GM21515 (cell line): ENCODE measurements at regions not wholly inside any gene's neighbourhood (a gene's known extent, or its start where the extent isn't known, plus 50 kb on each side); places are given as distances from the start of the nearest gene placed in this dataset.
A peak's percentile ranks its signal among the peaks of the same experiment; 100 is the strongest.
"Not testable (repeated sequence)": the region's sequence is repeated elsewhere in the genome, so short reads cannot be mapped to it uniquely, and the experiment has no call there.

Experiments
- ATAC-seq: cut with Tn5 transposase; IDR thresholded peaks from one replicate; pipeline ENCODE4 v1.9.1; 2021; ENCODE audit not compliant: unreplicated experiment

- peak; percentile 89 for ATAC-seq
These were observed 50.1 kb upstream of the ACSL4 start for GRCh38 chrX:109782994-109783700.

GRCh38 chrX:109783701-109784079 lies 50.6 kb upstream of the ACSL4 start:
- no peak for ATAC-seq

- ATAC-seq: no peak
These were observed 52.0 kb upstream of the ACSL4 start for GRCh38 chrX:109785053-109785452.

GRCh38 chrX:109790511-109790910 lies 57.5 kb upstream of the ACSL4 start:
- not testable (repeated sequence) for ATAC-seq

GRCh38 chrX:109793191-109793590 lies 60.1 kb upstream of the ACSL4 start:
- no peak for ATAC-seq

- no peak for ATAC-seq
These were observed 62.6 kb upstream of the ACSL4 start for GRCh38 chrX:109795682-109796081.

- ATAC-seq: no peak
These were observed 64.4 kb upstream of the ACSL4 start for GRCh38 chrX:109797311-109797975.

- ATAC-seq: no peak
These were observed 79.2 kb upstream of the ACSL4 start for GRCh38 chrX:109812236-109812635.

- no peak for ATAC-seq
These were observed 80.2 kb upstream of the ACSL4 start for GRCh38 chrX:109813236-109813635.

GRCh38 chrX:109818976-109819375 lies 85.9 kb upstream of the ACSL4 start:
- no peak for ATAC-seq

GRCh38 chrX:109822861-109823260 lies 89.8 kb upstream of the ACSL4 start:
- no peak for ATAC-seq

- ATAC-seq: no peak
These were observed 94.1 kb upstream of the ACSL4 start for GRCh38 chrX:109826954-109827708.

- no peak for ATAC-seq
These were observed 94.7 kb upstream of the ACSL4 start for GRCh38 chrX:109827772-109828171.

GRCh38 chrX:109830157-109830703 lies 97.2 kb upstream of the ACSL4 start:
- no peak for ATAC-seq

- peak; percentile 74 for ATAC-seq
These were observed 97.7 kb upstream of the ACSL4 start for GRCh38 chrX:109830704-109831206.

GRCh38 chrX:109831326-109831985 lies 98.4 kb upstream of the ACSL4 start:
- ATAC-seq: peak; percentile 41

GRCh38 chrX:109839694-109840567 lies 106.9 kb upstream of the ACSL4 start:
- ATAC-seq: no peak

GRCh38 chrX:109840585-109840984 lies 107.5 kb upstream of the ACSL4 start:
- ATAC-seq: no peak

- no peak for ATAC-seq
These were observed 108.2 kb upstream of the ACSL4 start for GRCh38 chrX:109841257-109841656.
